ENCODE measurements at regions not wholly inside any gene's neighbourhood (a gene's known extent, or its start where the extent isn't known, plus 50 kb on each side); places are given as distances from the start of the nearest gene placed in this dataset.

DNA sequence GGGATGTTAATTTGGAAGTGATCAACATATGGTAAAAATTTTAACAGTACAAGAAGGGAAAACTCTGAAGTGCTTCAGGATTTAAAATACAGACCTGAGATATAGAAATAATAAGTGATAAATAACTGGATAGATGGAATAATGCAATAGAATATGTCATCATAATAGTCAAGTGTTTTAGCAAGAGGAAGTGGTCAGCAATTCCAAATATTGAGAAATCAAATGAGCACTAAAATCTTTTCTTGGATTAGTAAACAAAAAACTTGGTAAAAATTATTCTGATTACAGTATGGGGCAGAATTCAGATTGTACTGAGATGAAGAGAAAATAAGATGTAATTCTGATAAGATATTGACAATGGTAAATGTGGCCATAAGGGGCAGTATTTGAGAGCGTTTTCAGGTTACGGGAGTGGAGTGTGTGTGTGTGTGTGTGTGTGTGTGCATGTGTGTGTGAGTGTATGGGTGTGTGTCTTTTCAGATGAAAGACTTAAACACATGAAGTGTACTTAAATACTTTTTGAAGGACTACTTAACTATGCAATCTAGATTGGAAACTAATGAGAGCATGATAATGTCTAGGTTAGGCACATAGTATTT lies 217.9 kb upstream of the ITGA4 start:
- in situ Hi-C loops (cut with HindIII; ENCODE audit: low sequenced_read_pairs) = no loop called here

- in situ Hi-C loops (cut with HindIII; ENCODE audit: low sequenced_read_pairs) = no loop called here
Measured at GRCh38 chr2:181240844-181241243, 216.3 kb upstream of the ITGA4 start.

DNA sequence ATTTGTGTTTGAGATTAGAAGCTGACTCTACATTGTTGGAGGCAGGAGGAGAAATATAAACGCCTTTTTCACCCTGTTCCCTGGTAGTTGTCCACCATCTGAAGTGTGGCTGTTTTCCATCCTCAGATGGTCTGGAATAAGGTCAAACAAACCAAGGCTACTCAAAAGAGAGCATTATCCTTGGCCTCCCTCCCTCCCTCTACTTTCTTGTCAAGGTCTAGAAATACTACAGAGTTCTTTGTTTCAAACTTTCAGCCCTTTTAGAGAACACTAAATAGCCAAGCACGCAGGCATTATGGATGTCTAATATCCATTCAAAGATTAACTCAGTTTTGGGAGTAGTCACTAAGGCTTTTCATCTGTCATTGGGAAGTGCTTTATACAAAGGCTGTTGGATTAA lies 215.8 kb upstream of the ITGA4 start:
- in situ Hi-C loops (cut with HindIII; ENCODE audit: low sequenced_read_pairs) = no loop called here

- in situ Hi-C loops (cut with HindIII; ENCODE audit: low sequenced_read_pairs) = no loop called here
Measured at GRCh38 chr2:181241797-181242196, 215.4 kb upstream of the ITGA4 start.

DNA sequence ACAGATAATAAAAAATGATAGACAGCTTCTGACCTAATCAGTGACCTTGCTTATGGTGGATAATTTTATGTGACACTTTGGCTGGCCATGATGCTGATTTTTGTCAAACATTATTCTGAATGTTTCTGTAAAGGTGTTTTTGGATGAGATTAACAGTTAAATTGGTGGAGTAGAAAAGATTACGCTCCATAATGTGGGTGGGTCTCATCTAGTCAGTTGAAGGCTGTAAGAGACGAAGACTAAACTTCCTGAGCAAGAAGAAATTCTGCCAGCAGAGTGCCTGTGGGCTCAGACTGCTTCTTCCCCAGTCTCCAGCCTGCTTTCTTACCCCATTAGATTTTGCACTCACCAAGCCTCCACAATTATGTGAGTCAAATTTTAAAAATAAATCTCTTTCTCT lies 214.9 kb upstream of the ITGA4 start:
- in situ Hi-C loops (cut with HindIII; ENCODE audit: low sequenced_read_pairs) = no loop called here

DNA sequence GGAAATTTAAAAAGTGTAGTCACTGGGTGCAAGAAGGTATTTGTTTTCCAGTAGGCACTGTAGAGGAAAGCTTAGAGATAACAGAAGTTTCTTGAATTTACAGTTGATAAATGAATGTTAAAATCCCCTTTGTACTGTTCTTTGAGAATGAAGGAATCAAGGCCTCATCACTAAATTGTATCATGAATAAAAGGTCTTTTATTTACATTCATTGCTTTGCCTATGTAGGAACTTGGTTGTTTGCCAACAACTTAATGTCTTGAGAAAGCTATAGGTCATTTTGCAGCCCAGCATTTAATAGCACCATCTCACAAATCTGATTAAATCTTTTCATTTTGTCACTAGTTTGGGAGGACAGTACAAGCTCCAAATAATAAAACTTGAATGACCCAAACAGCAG lies 213.9 kb upstream of the ITGA4 start:
- in situ Hi-C loops (cut with HindIII; ENCODE audit: low sequenced_read_pairs) = no loop called here

DNA sequence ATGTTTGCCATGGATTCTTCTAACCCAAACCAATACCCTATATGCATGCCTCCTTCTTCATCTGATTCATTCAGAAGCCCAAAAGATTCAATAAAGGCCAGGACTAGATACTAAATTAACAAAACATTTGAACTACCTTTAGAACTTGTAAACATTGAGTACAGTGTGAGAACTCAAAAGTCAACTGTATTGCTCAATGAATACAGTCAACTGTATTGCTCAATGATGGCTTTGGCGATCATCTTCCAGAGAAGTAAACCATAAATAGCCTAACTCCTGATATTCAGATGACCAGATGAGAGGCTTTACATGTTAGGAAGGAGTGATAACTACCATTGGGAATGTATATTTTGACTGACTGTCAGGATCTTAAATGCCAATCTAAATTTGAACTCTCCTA lies 206.5 kb upstream of the ITGA4 start:
- in situ Hi-C loops (cut with HindIII; ENCODE audit: low sequenced_read_pairs) = no loop called here

DNA sequence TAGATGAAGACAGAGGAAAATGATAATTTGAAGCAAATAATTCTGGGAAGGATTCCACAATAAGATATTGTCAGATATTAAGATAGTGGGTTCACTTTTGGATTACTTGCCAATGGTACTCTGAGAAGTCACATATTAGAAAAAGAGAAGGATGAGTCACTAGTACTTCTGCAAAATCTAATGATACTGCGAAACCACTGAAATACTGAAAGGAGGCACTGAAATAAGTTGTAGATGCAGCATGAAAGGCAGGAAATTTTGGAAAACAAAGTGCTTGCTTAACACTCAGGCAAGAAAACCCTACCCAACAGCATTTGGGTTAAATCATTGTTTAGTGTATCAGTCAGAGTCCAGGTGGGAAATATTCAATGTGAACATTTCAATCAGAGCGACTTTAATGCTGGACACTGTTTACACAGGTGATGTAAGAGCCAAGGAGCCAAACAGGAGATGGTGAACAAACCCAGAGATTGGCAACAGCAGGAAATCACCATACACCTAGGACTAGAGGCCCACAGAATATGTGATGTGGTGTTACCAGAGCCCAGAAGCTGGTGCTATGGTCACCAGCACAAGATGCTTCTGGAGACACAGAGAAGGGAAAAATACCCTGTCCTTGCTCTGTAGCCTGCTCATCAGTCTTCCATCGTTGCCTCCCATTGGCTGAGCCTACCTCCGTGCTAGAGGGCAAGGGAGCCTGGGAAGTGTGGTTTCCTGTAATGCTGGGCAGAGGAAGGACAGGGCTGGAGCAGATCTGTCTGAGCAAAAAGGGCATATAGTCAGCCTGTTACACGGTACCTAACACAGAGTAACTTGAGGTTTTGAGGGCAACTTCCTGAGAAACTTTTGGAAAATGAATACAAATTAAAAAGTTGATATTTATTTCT lies 204.7 kb upstream of the ITGA4 start:
- in situ Hi-C loops (cut with HindIII; ENCODE audit: low sequenced_read_pairs) = no loop called here

GRCh38 chr2:181253438-181253837 lies 203.7 kb upstream of the ITGA4 start:
- in situ Hi-C loops (cut with HindIII; ENCODE audit: low sequenced_read_pairs) = no loop called here

DNA sequence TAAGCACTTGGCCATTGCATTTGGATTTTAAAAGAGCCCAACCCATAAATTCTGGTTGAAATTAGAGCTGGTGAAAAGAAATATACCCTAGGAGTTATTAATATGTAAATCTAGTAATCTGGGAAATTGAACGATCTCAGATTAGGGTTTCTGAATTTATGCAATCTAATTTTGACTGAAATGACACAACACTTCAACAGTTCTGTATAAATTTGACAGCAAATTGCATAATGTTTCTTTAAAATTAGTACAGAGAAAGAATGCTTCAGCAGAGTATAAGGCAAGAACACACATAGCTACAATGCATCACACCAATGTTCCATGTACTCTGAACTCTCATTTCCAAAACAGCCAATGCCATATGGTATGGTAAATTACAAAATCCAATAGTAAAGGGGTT lies 201.5 kb upstream of the ITGA4 start:
- in situ Hi-C loops (cut with HindIII; ENCODE audit: low sequenced_read_pairs) = no loop called here

GRCh38 chr2:181258720-181259119 lies 198.5 kb upstream of the ITGA4 start:
- in situ Hi-C loops (cut with HindIII; ENCODE audit: low sequenced_read_pairs) = no loop called here

- in situ Hi-C loops (cut with HindIII; ENCODE audit: low sequenced_read_pairs) = no loop called here
Measured at GRCh38 chr2:181262782-181263181, 194.4 kb upstream of the ITGA4 start.

GRCh38 chr2:181264001-181264400 lies 193.2 kb upstream of the ITGA4 start:
- in situ Hi-C loops (cut with HindIII; ENCODE audit: low sequenced_read_pairs) = no loop called here

DNA sequence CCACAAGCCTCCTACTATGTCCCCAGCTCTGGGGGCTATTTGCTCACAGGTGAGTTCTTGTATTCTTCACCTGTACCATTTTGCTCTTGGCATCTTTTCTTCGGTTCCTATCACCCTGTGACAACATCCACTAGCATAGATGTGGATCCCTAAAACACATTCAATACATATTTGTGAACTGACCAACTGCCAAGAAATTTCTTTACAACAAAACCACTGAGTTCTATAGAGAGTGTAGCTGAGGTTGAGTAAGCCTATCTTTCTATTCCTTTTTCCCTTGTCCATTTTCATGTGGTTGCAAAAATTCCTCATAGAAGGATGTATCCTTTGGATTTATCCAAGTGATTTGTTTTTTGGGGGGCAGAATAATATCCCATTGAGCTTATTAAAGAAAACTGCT lies 192.7 kb upstream of the ITGA4 start:
- in situ Hi-C loops (cut with HindIII; ENCODE audit: low sequenced_read_pairs) = no loop called here

- in situ Hi-C loops (cut with HindIII; ENCODE audit: low sequenced_read_pairs) = no loop called here
Measured at GRCh38 chr2:181266614-181267013, 190.6 kb upstream of the ITGA4 start.

DNA sequence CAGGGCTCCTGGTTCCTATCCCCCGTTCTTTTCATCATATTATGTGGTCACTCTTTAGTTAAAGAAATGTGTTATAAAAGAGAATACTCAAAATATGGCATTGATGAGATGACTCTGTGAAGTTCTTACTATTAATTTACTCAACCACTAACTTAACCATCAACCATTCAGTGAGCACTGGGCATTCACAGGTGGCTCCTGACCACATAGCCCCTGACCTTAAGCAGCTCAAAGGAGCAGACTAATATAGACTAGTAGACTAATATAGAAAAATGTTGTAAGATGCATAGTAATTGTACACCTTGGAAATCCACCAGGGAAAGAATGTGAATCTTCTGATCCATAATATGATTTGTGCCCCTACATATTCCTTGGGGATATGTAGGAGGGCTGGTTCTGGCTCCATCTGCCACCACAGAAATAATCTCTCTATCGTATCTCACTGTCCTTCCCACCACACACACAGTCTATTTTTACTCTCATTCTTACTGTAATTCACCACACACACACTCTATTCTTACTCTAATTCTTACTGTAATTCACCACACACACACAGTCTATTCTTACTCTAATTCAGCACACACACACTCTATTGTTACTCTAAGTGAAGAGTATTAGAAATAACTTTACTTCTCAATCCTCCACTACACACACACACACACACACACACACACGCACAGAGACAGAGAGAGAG lies 188.9 kb upstream of the ITGA4 start:
- in situ Hi-C loops (cut with HindIII; ENCODE audit: low sequenced_read_pairs) = no loop called here

GRCh38 chr2:181273986-181274385 lies 183.2 kb upstream of the ITGA4 start:
- in situ Hi-C loops (cut with HindIII; ENCODE audit: low sequenced_read_pairs) = no loop called here

DNA sequence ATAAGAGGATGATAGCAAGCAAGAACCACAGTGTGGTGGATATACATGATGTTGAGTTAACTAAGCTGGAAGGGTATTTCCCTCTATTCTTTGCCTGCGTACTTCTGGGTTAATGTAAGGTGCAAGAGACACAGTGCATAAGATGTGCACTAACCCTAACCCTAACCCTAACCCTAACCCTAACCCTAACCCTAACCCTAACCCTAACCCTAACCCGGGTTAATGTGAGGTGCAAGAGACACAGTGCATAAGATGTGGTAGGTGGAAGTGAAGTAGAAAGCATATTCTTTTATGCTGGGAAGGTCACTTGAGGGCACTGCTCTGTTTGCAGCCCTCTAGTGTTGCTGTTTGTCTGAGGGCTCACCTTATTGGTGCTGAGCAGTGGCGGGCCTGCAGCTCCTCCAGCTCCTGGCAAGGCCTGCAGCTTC lies 181.5 kb upstream of the ITGA4 start:
- in situ Hi-C loops (cut with HindIII; ENCODE audit: low sequenced_read_pairs) = no loop called here

DNA sequence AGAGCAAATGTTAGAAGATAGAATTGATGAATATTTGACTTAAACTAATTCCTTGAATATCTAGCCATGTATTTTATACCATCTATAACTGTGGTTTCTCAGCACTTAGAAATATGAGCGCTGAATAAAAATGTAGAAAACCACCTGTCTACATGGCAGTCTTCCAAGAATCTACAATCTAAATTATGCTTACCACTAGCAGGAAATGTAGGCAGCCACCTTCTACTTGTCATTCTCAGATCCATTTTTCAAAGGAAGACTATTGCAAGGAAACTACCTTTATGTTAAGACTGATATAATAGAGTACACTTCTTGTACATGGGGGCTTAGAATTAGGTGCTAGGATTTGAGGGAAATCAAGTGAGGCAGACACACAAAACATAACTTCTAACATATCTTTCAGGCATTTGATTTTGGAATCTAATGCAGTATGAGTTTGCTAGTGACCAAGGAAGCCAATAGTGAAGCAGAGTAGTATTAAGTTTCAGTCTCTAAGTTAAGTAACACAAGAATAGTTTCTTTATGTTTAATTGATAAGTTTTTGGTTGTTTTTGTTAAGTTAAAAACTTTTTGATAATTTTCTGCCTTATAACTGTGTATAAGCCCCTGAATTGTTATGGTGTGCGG lies 175.9 kb upstream of the ITGA4 start:
- in situ Hi-C loops (cut with HindIII; ENCODE audit: low sequenced_read_pairs) = no loop called here

DNA sequence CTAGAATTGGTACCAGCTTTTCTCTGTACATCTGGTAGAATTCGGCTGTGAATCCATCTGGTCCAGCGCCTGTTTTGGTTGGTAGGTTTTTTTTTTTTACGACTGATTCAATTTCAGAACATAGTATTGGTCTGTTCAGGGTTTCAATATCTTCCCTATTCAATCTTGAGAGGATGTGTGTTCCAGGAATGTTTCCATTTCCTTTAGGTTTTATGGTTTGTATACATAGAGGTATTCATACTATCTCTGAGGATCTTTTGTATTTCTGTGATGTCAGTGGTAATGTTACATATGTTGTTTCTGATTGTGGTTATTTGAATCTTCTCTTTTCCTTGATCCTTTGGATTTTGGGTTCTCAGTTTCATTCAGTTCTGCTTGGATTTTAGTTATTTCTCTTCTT lies 172.1 kb upstream of the ITGA4 start:
- in situ Hi-C loops (cut with HindIII; ENCODE audit: low sequenced_read_pairs) = no loop called here

GRCh38 chr2:181289698-181290097 lies 167.5 kb upstream of the ITGA4 start:
- in situ Hi-C loops (cut with HindIII; ENCODE audit: low sequenced_read_pairs) = no loop called here
